ENCODE measurements at regions not wholly inside any gene's neighbourhood (a gene's known extent, or its start where the extent isn't known, plus 50 kb on each side); places are given as distances from the start of the nearest gene placed in this dataset.

DNA sequence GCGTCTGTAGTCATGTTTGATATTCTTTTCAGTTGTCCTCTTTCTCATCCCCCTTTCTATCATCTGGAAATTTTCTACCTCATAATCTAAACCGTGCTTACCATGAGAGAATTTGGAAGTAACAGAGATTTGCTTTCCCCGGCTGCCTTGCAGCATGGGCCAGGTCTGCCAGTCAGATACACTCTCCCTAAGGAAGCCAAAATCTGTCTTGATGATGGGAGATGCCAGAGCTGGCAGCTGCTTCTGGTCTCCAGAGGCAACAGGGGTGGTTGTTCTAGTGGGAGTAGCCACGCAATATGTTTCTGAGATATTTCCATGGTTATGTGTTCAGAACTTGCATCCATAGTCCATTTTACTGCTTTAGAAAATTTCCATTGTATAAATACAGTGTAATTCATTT is 218.9 kb upstream of the RORA start:
- intact Hi-C loops (cut with DNase I) = no loop called here
- no peak for DNase-seq (ENCODE audit: low spot score)

DNA sequence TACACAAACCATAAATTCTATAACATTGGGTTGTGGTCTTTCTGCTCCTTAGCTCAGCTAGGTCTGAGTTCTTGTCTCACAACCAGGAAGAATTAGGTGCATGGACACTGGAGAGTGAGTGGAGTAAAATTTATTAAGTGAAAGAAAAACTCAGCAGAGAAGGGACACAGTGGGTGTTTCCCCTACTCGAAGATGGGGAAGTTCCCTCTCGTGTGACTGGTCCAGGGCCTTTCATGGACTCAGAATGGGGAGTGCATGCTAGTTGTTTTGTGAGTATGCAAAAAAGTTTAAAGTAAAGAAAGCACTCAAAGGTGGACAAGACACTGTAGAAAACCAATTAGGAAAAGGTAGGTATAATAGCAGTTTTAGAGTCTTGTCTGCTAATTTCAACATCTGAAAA is 215.5 kb upstream of the RORA start:
- intact Hi-C loops (cut with DNase I) = no loop called here
- no peak for DNase-seq (ENCODE audit: low spot score)

DNA sequence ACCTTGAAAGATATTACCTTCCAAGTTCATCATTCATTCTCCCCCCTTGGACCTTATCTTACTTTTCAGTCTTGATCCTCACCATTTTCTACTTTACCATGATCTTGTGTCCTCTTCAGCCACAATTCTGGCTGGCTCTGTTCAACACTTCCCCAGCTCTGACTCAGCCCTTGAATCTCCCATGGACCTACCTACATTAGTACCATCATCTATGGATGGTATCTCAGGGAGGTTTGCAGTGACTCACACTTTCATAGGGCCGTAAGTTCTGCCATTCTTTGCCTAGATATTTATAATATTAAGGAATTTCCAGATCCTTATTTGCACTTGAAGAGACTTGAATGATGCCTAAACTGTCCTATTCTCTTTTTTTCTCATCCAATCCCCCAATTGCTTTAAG is 213.7 kb upstream of the RORA start:
- intact Hi-C loops (cut with DNase I) = no loop called here
- DNase-seq (ENCODE audit: low spot score) = no peak

DNA sequence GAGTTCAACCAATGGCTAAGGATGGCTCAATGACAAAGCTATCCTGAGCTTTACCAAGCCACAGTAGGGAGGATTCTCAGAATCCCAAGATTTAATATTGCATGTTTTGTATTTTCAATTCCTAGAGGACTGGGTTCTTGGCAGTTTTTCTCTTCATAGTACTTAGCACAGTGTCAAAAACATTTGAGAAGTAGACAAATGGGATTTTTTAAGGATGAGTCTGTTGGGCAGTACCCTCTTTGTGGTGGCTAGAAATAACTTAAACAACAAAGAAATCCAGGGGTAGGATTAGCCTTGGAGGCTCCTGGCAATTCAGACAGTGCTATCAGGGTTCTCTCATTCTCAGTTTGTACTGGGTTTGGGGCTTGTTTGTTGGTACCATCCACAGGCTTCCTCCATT is 212.8 kb upstream of the RORA start:
- intact Hi-C loops (cut with DNase I) = no loop called here
- no peak for DNase-seq (ENCODE audit: low spot score)

DNA sequence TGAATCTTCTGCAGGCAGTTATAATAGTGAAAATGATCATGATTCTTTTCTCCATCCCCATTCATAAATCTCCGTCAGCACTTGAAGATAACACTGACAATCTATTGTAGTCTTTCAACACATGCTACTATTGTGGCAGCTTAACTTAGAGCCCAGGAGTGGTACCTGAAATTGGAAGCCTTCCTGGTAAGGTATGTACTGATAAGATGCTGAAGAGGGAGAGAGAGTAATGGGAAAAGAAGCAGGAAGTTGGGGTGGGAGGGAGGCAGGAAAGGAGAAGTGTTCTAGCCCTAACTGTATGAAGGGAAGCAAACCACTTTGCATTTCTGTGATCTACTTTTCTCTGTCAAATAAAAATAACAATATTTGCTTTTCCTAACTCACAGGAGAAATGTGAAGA is 197.4 kb upstream of the RORA start:
- no peak for DNase-seq (ENCODE audit: low spot score)
- intact Hi-C loops (cut with DNase I) = no loop called here

DNA sequence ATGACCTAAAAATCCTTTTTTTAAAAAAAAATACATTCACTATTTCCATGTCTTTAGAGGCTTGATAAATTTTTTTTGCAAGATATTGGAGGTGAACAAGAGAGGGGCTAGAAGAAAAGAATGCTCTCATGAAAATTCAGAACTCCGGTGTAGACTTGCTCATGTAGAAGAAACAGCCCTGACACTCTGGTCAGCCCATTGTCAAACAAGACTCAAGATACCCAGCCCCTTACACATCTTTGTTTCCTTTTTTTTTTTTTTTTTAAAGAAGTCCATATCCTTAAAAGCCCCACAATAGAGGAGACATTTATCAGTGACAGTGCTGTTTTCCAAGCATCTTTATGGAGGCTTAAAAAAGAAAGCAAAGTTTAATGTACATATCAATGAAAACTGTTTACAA is 196.8 kb upstream of the RORA start:
- DNase-seq (ENCODE audit: low spot score) = no peak
- intact Hi-C loops (cut with DNase I) = no loop called here

DNA sequence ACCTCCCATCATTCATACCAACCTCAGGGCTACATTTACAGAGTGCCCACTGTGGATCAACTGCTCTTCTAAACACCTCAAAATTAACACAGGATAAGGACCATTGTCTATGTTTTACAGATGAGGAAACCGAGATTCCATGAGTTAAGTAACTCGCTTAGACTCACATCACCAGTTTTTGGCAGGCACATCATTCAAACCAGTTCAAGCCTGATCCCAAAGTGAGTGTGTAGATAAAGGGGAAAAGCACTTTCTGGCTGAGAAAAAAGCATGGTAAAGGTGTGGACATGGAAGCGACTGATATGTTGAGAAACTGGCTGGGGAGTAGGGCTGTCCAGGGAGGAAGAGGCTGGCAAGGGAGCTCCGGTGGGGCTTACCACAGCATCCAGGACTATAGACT is 193.7 kb upstream of the RORA start:
- no peak for DNase-seq (ENCODE audit: low spot score)
- intact Hi-C loops (cut with DNase I) = no loop called here

DNA sequence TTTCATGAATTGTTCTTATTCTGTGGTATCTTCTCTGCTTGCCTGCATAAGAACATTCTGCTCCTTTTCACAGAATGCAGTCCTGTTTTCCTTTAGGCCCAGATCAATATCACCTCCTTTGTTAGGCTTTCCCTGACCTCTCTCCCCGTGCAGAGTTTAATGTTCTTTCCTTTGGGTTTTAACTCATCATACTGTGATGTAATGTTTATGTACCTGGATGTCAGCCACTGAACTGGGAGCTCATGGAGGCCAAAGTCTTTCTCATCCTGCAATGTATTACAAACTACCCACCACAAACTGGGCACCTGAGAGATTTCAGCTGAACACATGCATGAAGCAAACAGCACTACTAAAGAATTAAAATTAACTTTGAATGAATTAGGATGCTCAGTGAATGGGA is 192.8 kb upstream of the RORA start:
- DNase-seq (ENCODE audit: low spot score) = no peak
- intact Hi-C loops (cut with DNase I) = no loop called here

DNA sequence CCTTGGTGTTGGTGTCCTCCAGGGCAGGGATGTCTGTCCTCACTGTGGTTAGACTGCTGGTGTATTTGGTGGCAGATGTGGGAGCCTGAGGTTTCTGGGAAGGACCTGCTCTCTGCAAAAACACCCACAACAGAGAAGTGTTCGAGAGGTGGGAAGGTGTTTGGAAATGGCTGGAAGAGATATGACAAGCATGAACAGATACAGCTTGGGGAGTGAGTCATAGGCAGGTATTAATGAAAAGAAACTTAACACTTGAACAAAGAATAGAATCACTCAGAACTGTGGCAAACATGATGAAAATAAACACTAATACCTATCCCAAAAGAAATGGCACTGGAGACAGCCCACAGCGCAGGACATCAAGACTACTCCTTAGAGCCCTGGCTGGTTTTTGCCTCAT is 192.4 kb upstream of the RORA start:
- DNase-seq (ENCODE audit: low spot score) = no peak
- intact Hi-C loops (cut with DNase I) = no loop called here

DNA sequence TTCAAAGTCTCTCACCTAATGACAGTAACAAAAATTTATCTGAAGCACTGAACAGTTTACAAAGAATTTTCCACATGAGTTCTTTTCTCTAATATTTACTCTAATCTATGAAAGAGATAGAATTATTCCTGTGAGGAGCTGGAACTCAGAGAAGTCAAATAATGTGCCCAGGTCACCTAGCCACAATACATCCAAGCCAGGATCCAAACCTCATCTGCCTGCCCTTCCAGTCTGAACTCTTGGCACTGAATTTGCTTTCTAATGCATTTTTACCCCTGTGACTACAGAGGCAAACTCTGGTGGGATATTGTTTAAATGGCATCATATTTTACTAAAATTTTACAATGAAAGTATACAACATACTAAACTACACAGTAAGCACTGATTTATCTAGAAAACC is 191.4 kb upstream of the RORA start:
- DNase-seq (ENCODE audit: low spot score) = no peak
- intact Hi-C loops (cut with DNase I) = no loop called here

DNA sequence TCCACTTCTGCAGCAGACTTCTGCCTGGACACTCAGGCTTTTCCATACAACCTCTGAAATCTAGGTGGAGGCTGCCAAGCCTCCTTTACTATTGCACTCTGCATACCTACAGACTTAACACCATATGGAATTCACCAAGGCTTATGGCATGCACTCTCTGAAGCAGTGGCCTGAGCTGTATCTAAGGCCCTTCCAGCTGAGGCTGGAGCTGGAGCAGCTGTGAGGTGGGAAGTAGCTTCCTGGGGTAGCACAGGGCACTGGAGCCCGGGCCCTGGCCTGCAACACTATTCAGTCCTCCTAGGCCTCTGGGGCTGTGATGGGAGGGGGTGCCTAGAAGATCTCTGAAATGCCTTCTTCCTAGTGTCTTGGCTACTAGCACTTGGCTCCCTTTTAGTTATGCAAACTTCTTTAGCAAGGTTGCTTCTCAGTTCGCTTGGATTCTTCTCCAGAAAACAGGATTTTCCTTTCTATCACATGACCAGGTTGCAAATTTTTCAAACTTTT is 186.6 kb upstream of the RORA start:
- no peak for DNase-seq (ENCODE audit: low spot score)
- intact Hi-C loops (cut with DNase I) = no loop called here

DNA sequence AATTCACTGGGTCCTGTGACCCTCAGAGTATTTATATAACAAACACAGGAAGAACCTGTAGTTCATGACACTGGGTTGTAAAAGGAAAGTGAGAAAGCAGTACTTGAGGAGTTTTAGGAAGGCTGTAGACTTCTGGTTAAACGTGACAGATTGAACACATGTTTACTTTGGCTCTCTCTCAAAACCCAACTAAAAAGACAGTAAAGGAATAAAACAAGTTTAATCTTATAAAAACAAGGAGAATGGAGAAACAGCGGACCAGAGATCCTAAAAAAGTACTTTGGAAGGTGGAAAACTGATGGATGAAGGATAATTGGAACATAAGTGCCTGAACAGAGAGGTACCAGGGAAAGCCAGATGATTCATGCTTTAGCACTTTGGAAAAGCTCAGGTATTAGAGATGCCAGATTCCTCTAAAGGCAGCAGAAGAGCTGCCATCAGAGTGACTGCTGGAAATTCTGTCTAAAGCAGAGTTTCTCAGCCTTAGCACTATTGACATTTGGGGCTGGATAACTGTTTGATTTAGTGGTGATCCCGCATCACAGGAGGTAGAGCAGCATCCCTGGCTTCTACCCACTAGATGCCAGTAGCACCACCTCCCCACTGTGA is 182.9 kb upstream of the RORA start:
- intact Hi-C loops (cut with DNase I) = no loop called here
- DNase-seq (ENCODE audit: low spot score) = no peak

DNA sequence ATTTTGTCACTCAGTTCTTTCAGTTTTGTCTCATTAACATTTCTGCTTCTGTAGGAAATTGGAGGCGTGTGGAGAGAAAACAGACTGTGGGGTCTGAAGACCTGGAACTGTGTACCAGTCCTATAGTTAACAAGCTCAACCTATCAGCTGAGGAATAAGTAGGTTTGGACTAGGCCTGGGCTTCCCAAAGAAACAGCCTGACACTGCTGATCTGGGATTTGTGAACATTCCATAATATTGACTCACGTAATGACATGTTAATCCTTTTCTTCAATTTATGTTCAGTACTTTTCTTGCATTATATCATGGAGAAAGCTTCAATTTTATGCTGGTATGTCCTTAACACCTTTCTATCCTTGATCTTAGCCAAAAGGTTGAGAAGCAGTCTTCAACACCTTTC is 181.6 kb upstream of the RORA start:
- DNase-seq (ENCODE audit: low spot score) = no peak
- intact Hi-C loops (cut with DNase I) = no loop called here

DNA sequence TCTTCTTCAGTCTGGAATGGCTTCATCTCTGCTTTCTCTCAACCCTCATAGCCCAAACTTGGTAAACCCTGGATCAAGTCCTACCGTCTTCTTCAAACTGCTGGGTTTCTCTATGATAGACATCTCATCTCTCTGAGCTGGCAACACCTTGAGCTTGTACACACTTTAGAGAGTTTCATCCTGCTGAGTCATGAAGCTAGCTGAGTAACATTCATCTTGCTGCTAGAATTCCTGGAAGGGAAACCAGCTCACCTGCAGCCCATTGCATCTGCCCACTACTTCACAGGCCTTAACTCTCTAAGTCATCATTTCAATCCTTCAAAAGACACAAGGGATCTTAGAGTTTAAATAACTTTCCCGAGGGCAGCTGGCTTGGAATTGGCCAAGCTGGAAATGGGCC is 175.5 kb upstream of the RORA start:
- DNase-seq (ENCODE audit: low spot score) = no peak
- intact Hi-C loops (cut with DNase I) = no loop called here

DNA sequence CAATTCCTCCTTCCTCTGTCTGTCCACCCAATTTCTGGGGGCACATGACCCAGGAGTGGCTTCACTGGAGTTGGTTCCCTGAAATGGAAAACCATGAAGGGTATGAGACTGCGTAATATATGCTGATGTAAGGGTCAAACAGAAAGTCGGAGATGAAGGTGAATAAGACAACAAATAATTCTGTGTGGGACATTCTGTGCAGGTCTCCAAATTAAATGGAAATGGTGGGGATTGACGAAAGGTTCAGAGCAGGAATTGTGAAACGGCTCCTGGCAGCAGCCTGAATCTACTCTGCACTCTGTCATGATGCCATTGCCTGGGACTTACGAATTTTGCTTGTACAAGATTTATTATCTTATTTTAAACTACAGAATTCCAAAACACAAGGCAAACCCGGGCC is 174.8 kb upstream of the RORA start:
- intact Hi-C loops (cut with DNase I) = no loop called here

DNA sequence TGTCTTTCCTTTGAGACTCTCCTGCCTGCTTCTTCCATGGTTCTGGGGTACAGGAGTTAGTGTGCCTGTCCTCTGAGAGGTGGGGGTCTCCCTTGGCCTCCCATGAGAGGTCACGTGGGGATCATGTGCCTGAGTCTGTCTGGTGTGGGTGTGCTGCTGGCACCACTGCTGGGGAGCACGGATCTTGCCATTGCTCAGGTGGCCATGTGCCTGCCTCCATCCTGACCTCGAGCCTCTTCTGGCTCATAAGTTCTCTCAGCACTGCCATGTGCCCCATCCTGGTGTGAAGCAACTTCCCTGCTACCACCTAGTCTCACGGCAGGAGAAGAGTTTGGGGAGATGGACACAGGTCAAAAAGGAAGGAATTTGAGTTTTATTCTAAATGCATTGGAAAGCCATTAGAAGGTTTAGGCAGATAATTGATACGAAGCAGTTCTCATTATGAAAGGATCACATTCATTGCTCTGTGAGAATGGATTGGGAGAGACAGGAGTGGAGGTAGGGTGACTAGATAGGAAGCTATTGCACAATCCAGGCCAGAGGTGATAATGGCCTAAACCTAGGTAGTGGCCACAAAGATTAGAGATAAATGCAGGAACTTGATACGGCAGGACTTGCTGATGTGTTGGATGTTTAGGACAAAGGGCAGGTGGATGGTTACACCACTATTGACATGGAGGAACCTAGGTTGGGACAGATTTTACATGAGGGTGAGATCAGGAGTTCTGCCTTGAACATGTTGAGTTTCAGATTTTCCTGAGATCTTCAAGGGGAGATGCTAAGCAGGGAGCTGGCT is 173.0 kb upstream of the RORA start:
- intact Hi-C loops (cut with DNase I) = no loop called here
- no peak for DNase-seq (ENCODE audit: low spot score)

More for the DNA sequence above, 174.8 kb upstream of the RORA start:
- DNase-seq (ENCODE audit: low spot score) = no peak

DNA sequence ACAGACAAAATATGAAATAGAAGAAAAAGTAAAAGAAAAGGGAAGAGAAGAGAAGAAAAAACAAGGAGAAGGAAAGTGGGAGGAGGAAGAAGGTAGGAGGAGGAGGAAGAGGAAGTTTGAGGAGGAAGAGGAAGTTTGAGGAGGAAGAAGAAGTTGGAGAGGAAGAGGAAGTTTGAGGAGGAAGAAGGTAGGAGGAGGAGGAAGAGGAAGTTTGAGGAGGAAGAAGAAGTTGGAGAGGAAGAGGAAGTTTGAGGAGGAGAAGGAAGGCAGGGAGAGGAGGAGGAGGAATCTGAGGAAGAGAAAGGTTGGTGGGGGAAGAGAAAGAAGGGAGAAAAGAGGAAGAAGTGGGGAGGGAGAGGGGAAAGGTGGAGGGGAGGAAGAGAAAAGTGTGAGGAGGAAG is 169.2 kb upstream of the RORA start:
- no peak for DNase-seq (ENCODE audit: low spot score)
- intact Hi-C loops (cut with DNase I) = no loop called here

DNA sequence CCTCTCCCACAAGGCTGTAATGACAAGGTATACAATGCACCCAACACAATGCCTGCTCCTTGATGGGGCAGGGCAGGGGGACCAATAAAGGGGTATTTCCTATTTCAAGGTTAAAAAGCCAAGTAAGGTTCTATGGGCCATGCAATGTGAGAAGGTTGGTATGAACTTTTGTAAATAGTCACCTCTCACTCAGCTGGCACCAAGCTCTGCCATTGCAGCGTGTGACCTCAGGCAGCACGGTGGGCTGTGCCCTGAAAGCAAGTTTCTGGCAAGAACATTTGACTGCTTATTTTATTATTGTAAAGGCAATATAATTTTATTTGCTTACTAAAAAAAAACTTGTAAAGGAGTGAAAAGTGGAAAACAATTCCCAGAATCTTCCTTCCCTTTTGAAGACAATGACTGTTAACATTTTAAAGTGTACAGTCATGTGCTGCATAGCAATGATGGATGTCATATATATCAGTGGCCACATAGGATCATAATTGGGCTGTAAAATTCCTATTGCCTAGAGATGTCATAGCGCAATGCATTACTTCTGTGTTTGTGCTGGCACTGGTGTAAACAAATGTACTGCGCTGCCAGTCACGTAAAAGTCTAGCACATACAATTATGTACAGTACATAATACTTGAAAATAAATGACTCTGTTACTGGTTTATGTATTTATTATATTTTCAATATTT is 167.3 kb upstream of the RORA start:
- intact Hi-C loops (cut with DNase I) = no loop called here
- no peak for DNase-seq (ENCODE audit: low spot score)

DNA sequence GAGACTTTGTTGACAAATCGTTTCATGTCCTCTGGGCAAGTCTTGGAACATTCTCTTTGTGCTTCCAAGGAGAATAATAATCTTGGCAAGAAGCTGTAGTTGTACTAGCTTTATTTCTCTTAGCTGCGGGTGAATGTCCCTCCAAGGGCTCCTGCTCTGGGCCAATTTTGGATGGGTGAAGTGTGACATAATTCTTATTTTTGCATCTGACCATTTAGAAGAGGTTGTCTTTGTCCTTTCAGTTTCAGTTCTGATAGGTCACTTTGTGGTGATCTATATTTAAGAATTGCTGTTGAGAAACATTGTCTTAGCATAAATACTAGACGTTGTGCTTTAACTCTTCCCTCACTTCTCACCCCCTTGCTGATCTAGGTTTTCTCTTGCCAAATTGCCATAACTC is 164.8 kb upstream of the RORA start:
- DNase-seq (ENCODE audit: low spot score) = no peak
- intact Hi-C loops (cut with DNase I) = no loop called here

DNA sequence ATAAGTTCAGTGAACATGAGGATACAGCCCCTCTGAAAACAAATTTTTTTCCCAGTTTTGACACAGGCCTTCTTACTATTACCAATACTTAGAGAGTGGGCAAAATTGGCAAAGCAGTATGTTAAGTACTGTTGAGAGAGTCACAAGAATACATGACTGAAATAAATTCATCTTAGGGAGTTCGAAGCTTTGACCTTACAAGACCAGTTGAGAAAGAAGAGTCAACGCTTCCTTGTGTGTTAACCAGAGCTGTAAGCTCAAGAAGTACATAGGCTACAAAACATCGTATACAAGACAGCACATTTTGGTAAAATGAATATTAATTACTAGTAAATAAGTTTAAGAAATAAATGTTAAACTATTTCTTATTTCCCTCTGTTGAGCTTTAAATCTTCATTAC is 164.4 kb upstream of the RORA start:
- DNase-seq (ENCODE audit: low spot score) = no peak
- intact Hi-C loops (cut with DNase I) = no loop called here

DNA sequence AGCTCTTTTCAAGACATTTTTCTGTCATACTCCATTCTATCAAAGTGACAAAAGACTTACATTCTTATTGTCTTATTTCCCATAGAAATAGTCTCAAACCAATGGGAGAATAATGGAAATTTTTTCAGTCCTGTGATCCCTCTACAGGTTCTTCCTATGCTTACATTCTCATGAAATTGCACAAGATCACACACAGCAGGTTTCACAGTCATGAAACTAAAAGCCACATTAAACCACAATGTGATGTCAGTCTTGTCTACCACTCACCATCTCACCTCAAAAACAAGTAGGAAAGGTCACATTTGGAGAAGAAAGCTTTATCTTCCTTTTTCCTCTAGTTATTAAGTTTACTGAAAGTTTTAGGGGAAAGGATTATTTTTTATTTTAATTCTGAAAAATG is 161.0 kb upstream of the RORA start:
- intact Hi-C loops (cut with DNase I) = no loop called here
- DNase-seq (ENCODE audit: low spot score) = no peak

Data from posterior vena cava (tissue), 2 donors.